ENCODE measurements at regions not wholly inside any gene's neighbourhood (a gene's known extent, or its start where the extent isn't known, plus 50 kb on each side); places are given as distances from the start of the nearest gene placed in this dataset.

DNA sequence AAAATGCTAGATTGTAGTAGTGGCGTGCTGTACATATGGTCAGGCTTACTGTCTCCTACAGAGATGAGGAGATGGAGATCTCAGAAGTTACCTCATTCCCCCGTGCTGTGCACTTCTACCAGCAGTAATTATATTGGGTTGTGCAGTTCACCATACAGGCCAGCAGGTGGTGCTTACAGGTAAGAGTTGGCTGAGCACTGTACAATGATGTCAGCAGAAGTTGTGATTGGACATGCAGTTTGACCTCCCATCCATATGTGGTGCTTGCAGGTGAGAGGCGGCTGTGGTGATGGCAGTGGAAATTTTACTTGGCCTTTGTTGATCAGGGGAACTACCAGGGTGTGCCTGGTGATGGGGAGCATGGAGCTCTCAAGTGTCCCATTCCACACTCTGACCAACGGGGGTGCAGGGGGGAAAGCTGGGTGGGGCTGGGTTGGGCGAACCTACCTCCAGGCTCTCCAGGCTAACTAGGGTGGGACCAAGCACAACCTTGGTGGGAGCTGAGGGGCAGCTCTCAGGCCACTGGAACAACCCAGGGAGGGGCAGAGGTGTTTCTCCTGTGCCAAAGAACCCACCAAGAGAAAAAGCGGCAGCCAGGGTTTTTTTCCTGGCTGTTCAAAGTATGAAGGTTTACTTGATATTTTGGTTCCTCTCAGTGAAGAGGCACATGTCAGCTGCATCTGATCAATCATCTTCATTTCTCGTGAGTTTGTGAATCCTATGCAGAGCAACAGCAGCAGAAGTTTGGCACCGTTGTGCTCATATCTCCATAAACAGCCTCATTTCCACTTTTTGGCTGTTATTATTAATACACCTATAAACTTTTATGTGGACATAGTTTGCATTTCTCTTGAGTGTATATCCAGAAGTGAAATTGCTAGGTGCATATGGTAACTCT, 73.8 kb upstream of the FREM3 start:
- TF ChIP-seq, protein P1, sequence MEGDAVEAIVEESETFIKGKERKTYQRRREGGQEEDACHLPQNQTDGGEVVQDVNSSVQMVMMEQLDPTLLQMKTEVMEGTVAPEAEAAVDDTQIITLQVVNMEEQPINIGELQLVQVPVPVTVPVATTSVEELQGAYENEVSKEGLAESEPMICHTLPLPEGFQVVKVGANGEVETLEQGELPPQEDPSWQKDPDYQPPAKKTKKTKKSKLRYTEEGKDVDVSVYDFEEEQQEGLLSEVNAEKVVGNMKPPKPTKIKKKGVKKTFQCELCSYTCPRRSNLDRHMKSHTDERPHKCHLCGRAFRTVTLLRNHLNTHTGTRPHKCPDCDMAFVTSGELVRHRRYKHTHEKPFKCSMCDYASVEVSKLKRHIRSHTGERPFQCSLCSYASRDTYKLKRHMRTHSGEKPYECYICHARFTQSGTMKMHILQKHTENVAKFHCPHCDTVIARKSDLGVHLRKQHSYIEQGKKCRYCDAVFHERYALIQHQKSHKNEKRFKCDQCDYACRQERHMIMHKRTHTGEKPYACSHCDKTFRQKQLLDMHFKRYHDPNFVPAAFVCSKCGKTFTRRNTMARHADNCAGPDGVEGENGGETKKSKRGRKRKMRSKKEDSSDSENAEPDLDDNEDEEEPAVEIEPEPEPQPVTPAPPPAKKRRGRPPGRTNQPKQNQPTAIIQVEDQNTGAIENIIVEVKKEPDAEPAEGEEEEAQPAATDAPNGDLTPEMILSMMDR (IDR thresholded peaks at IDR 0.05; ENCODE audit: insufficient read depth, low read length, missing control alignments) = peak; percentile 73
- ChIA-PET POLR2A (no interaction called here), CTCF (interaction anchor here (1.3 to 1.5 kb wide), 2 partner anchors 10 to 248 kb away, joined by 3 to 4 read pairs; no protein-coding TSS in a partner anchor)
- no peak overlapping the region for H3K4me3 ChIP-seq (ENCODE audit: low read depth, low read length)
- DNase-seq (ENCODE audit: low read depth, low spot score) = no peak

DNA sequence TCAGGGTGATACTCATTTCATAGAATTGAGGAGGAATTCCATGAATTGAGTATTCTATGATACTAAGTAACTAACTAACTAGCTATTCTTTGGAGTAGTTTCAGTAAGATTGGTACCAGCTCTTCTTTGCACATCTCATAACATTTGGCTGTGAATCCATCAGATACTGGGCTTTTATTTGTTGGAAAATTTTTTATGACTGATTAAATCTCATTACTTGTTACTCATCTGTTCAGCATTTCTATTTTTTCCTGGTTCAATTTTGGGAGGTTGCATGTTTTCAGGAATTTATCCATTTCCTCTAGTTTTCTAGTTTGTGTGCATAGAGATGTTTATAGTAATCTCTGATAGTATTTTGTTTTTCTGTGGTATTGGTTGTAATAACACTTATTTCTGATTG, 70.8 kb upstream of the FREM3 start:
- ChIA-PET POLR2A (no interaction called here), CTCF (no interaction called here)
- H3K4me3 ChIP-seq (ENCODE audit: low read depth, low read length) = no peak overlapping the region
- no peak for DNase-seq (ENCODE audit: low read depth, low spot score)
- TF ChIP-seq, protein P1 (IDR thresholded peaks at IDR 0.05; ENCODE audit: insufficient read depth, low read length, missing control alignments) = no peak

DNA sequence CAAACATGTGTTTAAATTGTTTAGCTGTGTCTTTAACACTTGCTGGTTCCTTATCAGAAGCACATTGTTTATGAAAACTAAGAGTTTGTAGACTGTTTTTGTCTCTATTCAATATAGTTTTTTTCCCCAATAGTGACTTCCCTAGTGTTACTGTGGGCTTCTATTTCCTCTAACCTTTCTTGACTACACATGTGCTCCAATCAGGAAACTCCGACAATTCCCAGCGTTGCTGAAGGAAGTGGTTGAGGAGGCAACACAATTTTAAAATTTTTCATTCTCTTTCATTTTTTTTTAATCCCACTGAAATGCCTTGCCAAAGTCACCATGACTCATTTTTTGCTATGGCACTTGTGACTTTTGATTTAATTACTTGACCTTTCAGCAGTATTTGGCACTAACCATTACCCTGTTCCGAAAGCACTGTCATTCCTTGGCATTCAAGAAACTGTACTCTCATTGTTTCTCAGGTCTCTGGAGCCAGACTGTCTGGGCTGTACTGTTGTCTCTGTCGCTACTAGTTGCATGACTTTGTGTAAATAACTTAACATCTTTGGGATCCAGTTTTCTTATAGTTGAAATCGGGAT, 67.6 kb upstream of the FREM3 start:
- CTCF ChIA-PET = no interaction called here
- no peak overlapping the region for H3K4me3 ChIP-seq (ENCODE audit: low read depth, low read length)
- TF ChIP-seq, protein P1 (IDR thresholded peaks at IDR 0.05; ENCODE audit: insufficient read depth, low read length, missing control alignments) = no peak
- POLR2A ChIA-PET = no interaction called here
- DNase-seq (ENCODE audit: low read depth, low spot score) = no peak

DNA sequence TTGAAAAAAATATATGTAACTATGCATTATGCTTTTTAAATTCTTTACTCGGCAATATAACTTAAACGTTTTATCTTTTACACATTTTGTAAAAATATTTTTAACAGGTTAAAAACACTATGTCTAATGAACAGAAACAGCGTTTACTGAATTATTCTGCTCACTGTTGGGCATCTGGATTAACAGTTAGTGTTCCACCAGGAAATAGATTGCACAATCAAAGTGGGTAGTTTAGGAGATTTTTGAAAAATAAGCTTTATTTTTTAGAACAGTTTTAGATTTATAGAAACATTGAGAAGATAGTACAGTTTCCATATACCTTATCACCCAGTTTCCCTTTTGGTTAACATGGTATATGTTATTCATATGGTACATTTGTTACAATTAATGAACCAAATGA, 63.1 kb upstream of the FREM3 start:
- DNase-seq (ENCODE audit: low read depth, low spot score) = no peak
- TF ChIP-seq, protein P1 (IDR thresholded peaks at IDR 0.05; ENCODE audit: insufficient read depth, low read length, missing control alignments) = no peak
- POLR2A ChIA-PET = no interaction called here
- H3K4me3 ChIP-seq (ENCODE audit: low read depth, low read length) = no peak overlapping the region
- CTCF ChIA-PET = no interaction called here

DNA sequence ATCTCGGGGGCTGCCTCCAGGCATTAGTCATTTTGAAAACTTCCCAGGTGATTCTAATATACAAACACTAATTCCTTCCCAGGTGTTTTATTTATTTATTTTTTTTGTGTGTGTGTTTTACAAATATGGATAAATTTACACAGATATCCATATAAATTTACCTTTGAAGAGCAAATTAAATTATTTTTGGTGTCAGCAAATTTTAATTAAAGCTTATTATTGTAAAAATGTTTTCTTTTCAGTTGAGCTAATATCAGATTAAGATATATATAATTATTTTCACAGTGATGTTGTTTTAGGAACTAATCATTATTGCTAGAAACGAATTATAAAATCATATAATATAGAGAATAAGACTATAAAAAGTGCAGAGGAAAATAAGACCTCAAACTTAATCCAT, 62.0 kb upstream of the FREM3 start:
- CTCF ChIA-PET = no interaction called here
- TF ChIP-seq, protein P1 (IDR thresholded peaks at IDR 0.05; ENCODE audit: insufficient read depth, low read length, missing control alignments) = no peak
- POLR2A ChIA-PET = no interaction called here

More for the DNA sequence above, 62.0 kb upstream of the FREM3 start:
- no peak overlapping the region for H3K4me3 ChIP-seq (ENCODE audit: low read depth, low read length)
- DNase-seq (ENCODE audit: low read depth, low spot score) = no peak
